HG02981 (cell line): ENCODE measurements at regions not wholly inside any gene's neighbourhood (a gene's known extent, or its start where the extent isn't known, plus 50 kb on each side); places are given as distances from the start of the nearest gene placed in this dataset.
A peak's percentile ranks its signal among the peaks of the same experiment; 100 is the strongest.
"Not testable (repeated sequence)": the region's sequence is repeated elsewhere in the genome, so short reads cannot be mapped to it uniquely, and the experiment has no call there.

Experiments used
- ATAC-seq: cut with Tn5 transposase; IDR thresholded peaks from one replicate; pipeline ENCODE4 v1.9.1; 2021; ENCODE audit warnings: mild to moderate bottlenecking, moderate library complexity; ENCODE audit not compliant: unreplicated experiment

GRCh38 chr10:38356527-38356926 is 262.4 kb downstream of the ZNF37A start:
- peak; percentile 38 for ATAC-seq

- not testable (repeated sequence) for ATAC-seq
These were observed 268.4 kb downstream of the ZNF37A start for GRCh38 chr10:38362514-38362913.

- ATAC-seq: not testable (repeated sequence)
These were observed 269.9 kb downstream of the ZNF37A start for GRCh38 chr10:38364073-38364472.

GRCh38 chr10:38365917-38366316 is 271.8 kb downstream of the ZNF37A start:
- not testable (repeated sequence) for ATAC-seq

- ATAC-seq: not testable (repeated sequence)
These were observed 289.7 kb downstream of the ZNF37A start for GRCh38 chr10:38383800-38384199.

- not testable (repeated sequence) for ATAC-seq
These were observed 292.7 kb downstream of the ZNF37A start for GRCh38 chr10:38386869-38387268.

GRCh38 chr10:38390725-38391124 is 296.6 kb downstream of the ZNF37A start:
- not testable (repeated sequence) for ATAC-seq

- ATAC-seq: not testable (repeated sequence)
These were observed 301.3 kb downstream of the ZNF37A start for GRCh38 chr10:38395465-38395864.

- not testable (repeated sequence) for ATAC-seq
These were observed 302.2 kb downstream of the ZNF37A start for GRCh38 chr10:38396178-38396954.

- ATAC-seq: not testable (repeated sequence)
These were observed 307.4 kb downstream of the ZNF37A start for GRCh38 chr10:38401565-38401964.

GRCh38 chr10:38402442-38403346 is 308.6 kb downstream of the ZNF37A start:
- peak; percentile 98 for ATAC-seq

- ATAC-seq: not testable (repeated sequence)
These were observed 309.4 kb downstream of the ZNF37A start for GRCh38 chr10:38403347-38404117.

GRCh38 chr10:38423634-38424033 is 329.5 kb downstream of the ZNF37A start:
- not testable (repeated sequence) for ATAC-seq

- ATAC-seq: not testable (repeated sequence)
These were observed 336.1 kb downstream of the ZNF37A start for GRCh38 chr10:38430242-38430641.

GRCh38 chr10:38437359-38437758 is 343.2 kb downstream of the ZNF37A start:
- ATAC-seq: not testable (repeated sequence)

- not testable (repeated sequence) for ATAC-seq
These were observed 354.6 kb downstream of the ZNF37A start for GRCh38 chr10:38448614-38449355.

GRCh38 chr10:38449618-38450017 is 355.5 kb downstream of the ZNF37A start:
- not testable (repeated sequence) for ATAC-seq

- not testable (repeated sequence) for ATAC-seq
These were observed 356.4 kb downstream of the ZNF37A start for GRCh38 chr10:38450372-38451057.

GRCh38 chr10:38451306-38451967 is 357.3 kb downstream of the ZNF37A start:
- ATAC-seq: not testable (repeated sequence)
